Heart left ventricle (tissue), 16 donors: ENCODE measurements at regions not wholly inside any gene's neighbourhood (a gene's known extent, or its start where the extent isn't known, plus 50 kb on each side); places are given as distances from the start of the nearest gene placed in this dataset.
A peak's percentile ranks its signal among the peaks of the same experiment; 100 is the strongest.

ENCODE experiments used
- ATAC-seq, 4 donors: fragments of 200-7000 bp; cut with Tn5 transposase; one replicate each; pipeline ENCODE4 v1.9.1; 2020 to 2022; ENCODE audit warnings: moderate library complexity in 4 of 4, mild to moderate bottlenecking in 3 of 4, moderate number of reproducible peaks in 1 of 4
- DNase-seq, 5 donors: peaks; one replicate each; pipeline ENCODE4 v3.0.0-alpha.2; 2020
- H3K27ac ChIP-seq, 12 donors: fragments of 200-600 bp; sonication (generic) in 4 of 12; one replicate each; pipeline versions ENCODE4 v1.5.0 to v1.8.0; 2016 to 2022; ENCODE audit warnings: mild to moderate bottlenecking in 2 of 12
- H3K27me3 ChIP-seq, 9 donors: fragments of 200-600 bp; sonication (generic) in 2 of 9; one replicate each; pipeline versions ENCODE4 v1.5.1 to v1.8.0; 2016 to 2022; ENCODE audit warnings: mild to moderate bottlenecking in 3 of 9
- H3K36me3 ChIP-seq, 9 donors: fragments of 200-600 bp; sonication (generic) in 2 of 9; one replicate each; pipeline versions ENCODE4 v1.5.0 to v1.8.0; 2018 to 2022; ENCODE audit warnings: mild to moderate bottlenecking in 2 of 9
- H3K4me1 ChIP-seq, 12 donors: fragments of 200-600 bp; sonication (generic) in 4 of 12; one replicate each; pipeline versions ENCODE4 v1.5.0 to v1.8.0; 2016 to 2022; ENCODE audit warnings: mild to moderate bottlenecking in 3 of 12
- H3K4me3 ChIP-seq, 12 donors: fragments of 200-600 bp; sonication (generic) in 4 of 12; one replicate each; pipeline versions ENCODE4 v1.5.0 to v1.8.0; 2017 to 2022; ENCODE audit warnings: mild to moderate bottlenecking in 9 of 12, moderate library complexity in 4 of 12
- H3K9me3 ChIP-seq, 12 donors: fragments of 200-600 bp; sonication (generic) in 4 of 12; one replicate each; pipeline versions ENCODE4 v1.5.0 to v1.8.0; 2016 to 2022; ENCODE audit warnings: mild to moderate bottlenecking in 1 of 12
- CTCF ChIP-seq, 12 donors: fragments of 200-600 bp; sonication (generic) in 4 of 12; IDR thresholded peaks; one replicate each; pipeline versions ENCODE4 v1.5.0 to v1.8.0; 2018 to 2022; ENCODE audit warnings: antibody characterized with exemption in 12 of 12, mild to moderate bottlenecking in 5 of 12
- POLR2A ChIP-seq, 2 donors: fragments of 450-650 bp; IDR thresholded peaks; one replicate each; pipeline ENCODE4 v1.6.1; 2017; ENCODE audit warnings: antibody characterized with exemption in 2 of 2, mild to moderate bottlenecking in 2 of 2, moderate library complexity in 2 of 2
- WGBS, 4 donors: extraction: QIAGEN DNeasy Blood & Tissue Kit in 2 of 4; methylation state at CpG; one replicate each; pipeline versions ENCODE4 v1.1.5 to v1.1.7; 2013 to 2018; 5-methylcytosine and 5-hydroxymethylcytosine counted together
- intact Hi-C, 10 donors: fragments of 100-400 bp; cut with DNase I; formaldehyde crosslinking; loops; one replicate each; pipeline versions ENCODE4 v1.11.1 to v1.14.2; 2022
- donor health status: ischemic (EF 13 %, LVEDD 7.1; RV severe dilation, severe dysfunction).
- donor health status: healthy with polysubstance abuse.
- donor health status: DM: no; HTN: yes; CAD: no.
- donor health status: DM: no; HTN: no; CAD: no.
- donor health status: ischemic (EF 25% LVEDD 6.9; RV normal size, moderate dysfunction).
- donor health status: ischemic (EF 25% LVEDD 5.7; RV mildly dilated, moderate dysfunction).
- donor health status: healthy.
- donor health status: DM: yes; HTN: yes; CAD: no.
- donor health status: ischemic (EF 35%, LVEDD 5.7; RV mildly dilated, moderate dysfunction).
- donor health status: nonischemic (EF 11% LVEDD 7.7; RV severe dilation, severe dysfunction).
- donor health status: DM: yes; HTN: yes; CAD: no.
- donor health status: PGD.
- donor health status: ischemic (EF 29% LVEDD 5.4; RV normal size, mild dysfunction).
- donor health status: nonischemic (EF 23%, LVEDD 6.1; RV moderate dilation, normal function).

GRCh38 chr3:144129536-144130214 is 158.1 kb downstream of the DIPK2A start:
- Histone ChIP-seq H3K36me3 (no peaks in the 10 kb centered on the region), H3K4me3 (no peak overlapping the region), H3K27ac (no peak overlapping the region), H3K27me3 (no peaks in the 10 kb centered on the region), H3K4me1 (no peaks in the 10 kb centered on the region), H3K9me3 (peaks cover 0 to 12% (median 3%) of the 10 kb centered on the region in 12 donors)
- no peak for DNase-seq
- WGBS, 4 donors, result 91 to 94% (median 93%) methylated on average over 6 of the region's 6 CpGs
- no peak for ATAC-seq
- no peak for TF ChIP-seq POLR2A (IDR thresholded peaks at IDR 0.05)
- TF ChIP-seq CTCF (IDR thresholded peaks at IDR 0.05), result no peak
- intact Hi-C loops, result no loop called here

GRCh38 chr3:144141074-144141473 is 169.5 kb downstream of the DIPK2A start:
- TF ChIP-seq POLR2A (IDR thresholded peaks at IDR 0.05) (no peak), CTCF (IDR thresholded peaks at IDR 0.05) (no peak)
- intact Hi-C loops, result no loop called here
- no peaks in the 10 kb centered on the region for H3K27me3 ChIP-seq
- no peaks in the 10 kb centered on the region for H3K36me3 ChIP-seq
- no peak for DNase-seq
- H3K27ac ChIP-seq, result no peak overlapping the region
- WGBS, 4 donors, result 77 to 90% (median 86%) methylated on average over 2 of the region's 2 CpGs
- no peak for ATAC-seq
- no peaks in the 10 kb centered on the region for H3K4me1 ChIP-seq
- no peak overlapping the region for H3K4me3 ChIP-seq
- no peaks in the 10 kb centered on the region for H3K9me3 ChIP-seq

- H3K9me3 ChIP-seq, result no peaks in the 10 kb centered on the region
- ATAC-seq, result no peak
- no peak for DNase-seq
- H3K27ac ChIP-seq, result no peak overlapping the region
- intact Hi-C loops, result no loop called here
- H3K4me1 ChIP-seq, result no peaks in the 10 kb centered on the region
- no peak for TF ChIP-seq POLR2A (IDR thresholded peaks at IDR 0.05)
- TF ChIP-seq CTCF (IDR thresholded peaks at IDR 0.05), result no peak
- H3K36me3 ChIP-seq, result no peaks in the 10 kb centered on the region
- 72 to 80% (median 79%) methylated on average over 1 of the region's 1 CpG for WGBS, 4 donors
- no peaks in the 10 kb centered on the region for H3K27me3 ChIP-seq
- H3K4me3 ChIP-seq, result no peak overlapping the region
These were observed 169.9 kb downstream of the DIPK2A start for GRCh38 chr3:144141496-144141895.

- Histone ChIP-seq H3K27ac (peak overlapping the region in 1 of 12 donors; percentile 19), H3K4me1 (no peaks in the 10 kb centered on the region), H3K4me3 (no peak overlapping the region), H3K9me3 (no peaks in the 10 kb centered on the region), H3K27me3 (no peaks in the 10 kb centered on the region), H3K36me3 (no peaks in the 10 kb centered on the region)
- peak in 1 of 4 donors; percentile 38 for ATAC-seq
- 47 to 66% (median 59%) methylated on average over 5 of the region's 5 CpGs for WGBS, 4 donors
- intact Hi-C loops, result no loop called here
- TF ChIP-seq POLR2A (IDR thresholded peaks at IDR 0.05), result no peak
- TF ChIP-seq CTCF (IDR thresholded peaks at IDR 0.05), result no peak
- peak in 1 of 5 donors; percentile 23 for DNase-seq
These were observed 170.7 kb downstream of the DIPK2A start for GRCh38 chr3:144142151-144142840.
